ENCODE measurements at regions not wholly inside any gene's neighbourhood (a gene's known extent, or its start where the extent isn't known, plus 50 kb on each side); places are given as distances from the start of the nearest gene placed in this dataset.

- no peak for TF ChIP-seq PAX5 (IDR thresholded peaks at IDR 0.05; ENCODE audit: insufficient read depth, low read length, severe bottlenecking)
- no peak for TF ChIP-seq POU2F2 (IDR thresholded peaks at IDR 0.05; ENCODE audit: low read depth, low read length)
- no peak for TF ChIP-seq TAF1 (IDR thresholded peaks at IDR 0.05; ENCODE audit: low read depth, low read length)
- TF ChIP-seq SPI1 (IDR thresholded peaks at IDR 0.05; ENCODE audit: low read depth, low read length): no peak
- TF ChIP-seq POLR2A (IDR thresholded peaks at IDR 0.05; ENCODE audit: low read depth, low read length): no peak
- TF ChIP-seq POLR2AphosphoS5 (IDR thresholded peaks at IDR 0.05; ENCODE audit: low read depth, low read length): no peak
- no peak for FAIRE-seq
- DNase-seq (ENCODE audit: insufficient read length, low spot score): no peak
Measured at GRCh38 chr14:101460986-101461750, 100.1 kb upstream of the DIO3 start.

DNA sequence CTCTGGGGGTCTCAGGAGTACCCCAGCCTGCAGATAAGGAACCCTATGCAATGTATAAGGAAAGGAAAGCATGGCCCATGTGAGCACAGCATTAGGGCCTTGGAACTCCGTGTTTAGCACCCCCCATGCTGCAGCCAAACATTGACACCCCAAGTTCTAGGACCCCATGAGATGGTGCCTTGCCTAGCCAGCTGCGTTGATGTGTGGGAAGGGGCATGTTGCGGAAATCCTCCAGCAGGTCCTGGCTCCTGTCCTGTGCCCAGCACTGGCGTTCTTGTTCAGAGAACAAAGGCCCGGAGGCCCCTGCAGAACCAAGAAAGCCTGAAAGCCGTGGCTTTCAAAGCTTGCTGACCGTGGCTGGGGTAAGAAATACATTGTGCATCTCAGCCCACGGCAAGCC is 99.4 kb upstream of the DIO3 start:
- no peak for TF ChIP-seq POU2F2 (IDR thresholded peaks at IDR 0.05; ENCODE audit: low read depth, low read length)
- TF ChIP-seq POLR2AphosphoS5 (IDR thresholded peaks at IDR 0.05; ENCODE audit: low read depth, low read length): no peak
- no peak for TF ChIP-seq POLR2A (IDR thresholded peaks at IDR 0.05; ENCODE audit: low read depth, low read length)
- TF ChIP-seq PAX5 (IDR thresholded peaks at IDR 0.05; ENCODE audit: insufficient read depth, low read length, severe bottlenecking): no peak
- TF ChIP-seq TAF1 (IDR thresholded peaks at IDR 0.05; ENCODE audit: low read depth, low read length): no peak
- TF ChIP-seq SPI1 (IDR thresholded peaks at IDR 0.05; ENCODE audit: low read depth, low read length): no peak
- FAIRE-seq: no peak
- no peak for DNase-seq (ENCODE audit: insufficient read length, low spot score)

DNA sequence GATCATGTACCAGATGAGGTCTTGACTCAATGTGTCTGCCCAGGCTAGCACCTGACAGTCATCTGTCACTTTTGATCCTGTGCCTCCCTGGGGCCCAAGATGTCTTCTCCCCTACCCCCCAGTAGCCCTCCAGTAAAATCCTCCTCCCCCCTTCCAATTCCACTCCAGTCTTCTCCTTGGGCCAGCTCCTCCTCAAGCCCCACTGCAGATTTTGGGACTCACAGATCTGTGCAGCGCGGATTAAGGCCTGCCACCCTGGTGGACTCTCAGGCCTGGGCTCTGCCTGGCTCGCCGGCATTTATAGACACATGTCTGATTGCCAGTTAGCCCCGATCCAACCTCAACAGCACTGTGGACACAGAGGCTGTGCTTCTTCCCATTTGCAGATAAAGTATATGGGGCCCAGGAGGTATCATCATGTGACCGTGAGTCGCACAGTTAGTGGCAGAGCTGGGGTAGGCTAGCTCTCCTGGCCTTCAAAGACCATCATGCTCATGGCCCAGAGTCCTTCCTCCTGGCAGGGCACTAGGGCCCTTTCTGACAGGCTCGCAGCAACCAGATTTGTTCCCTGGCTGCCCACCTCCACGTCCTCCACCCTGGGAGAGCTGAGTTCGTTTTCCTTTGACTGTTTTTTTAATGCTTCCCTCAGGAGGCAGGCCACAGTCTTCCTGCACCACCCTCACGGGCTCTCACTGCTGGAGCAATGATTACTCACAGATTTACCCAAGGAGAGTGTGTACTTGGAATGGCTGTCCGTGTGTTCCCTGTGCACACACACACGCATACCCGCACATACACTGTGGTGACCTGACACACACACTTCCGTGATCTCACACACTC is 98.3 kb upstream of the DIO3 start:
- FAIRE-seq: no peak
- DNase-seq (ENCODE audit: insufficient read length, low spot score): no peak
- no peak for TF ChIP-seq SPI1 (IDR thresholded peaks at IDR 0.05; ENCODE audit: low read depth, low read length)
- TF ChIP-seq POU2F2 (IDR thresholded peaks at IDR 0.05; ENCODE audit: low read depth, low read length): no peak
- no peak for TF ChIP-seq POLR2AphosphoS5 (IDR thresholded peaks at IDR 0.05; ENCODE audit: low read depth, low read length)
- TF ChIP-seq TAF1 (IDR thresholded peaks at IDR 0.05; ENCODE audit: low read depth, low read length): no peak
- no peak for TF ChIP-seq PAX5 (IDR thresholded peaks at IDR 0.05; ENCODE audit: insufficient read depth, low read length, severe bottlenecking)
- no peak for TF ChIP-seq POLR2A (IDR thresholded peaks at IDR 0.05; ENCODE audit: low read depth, low read length)

DNA sequence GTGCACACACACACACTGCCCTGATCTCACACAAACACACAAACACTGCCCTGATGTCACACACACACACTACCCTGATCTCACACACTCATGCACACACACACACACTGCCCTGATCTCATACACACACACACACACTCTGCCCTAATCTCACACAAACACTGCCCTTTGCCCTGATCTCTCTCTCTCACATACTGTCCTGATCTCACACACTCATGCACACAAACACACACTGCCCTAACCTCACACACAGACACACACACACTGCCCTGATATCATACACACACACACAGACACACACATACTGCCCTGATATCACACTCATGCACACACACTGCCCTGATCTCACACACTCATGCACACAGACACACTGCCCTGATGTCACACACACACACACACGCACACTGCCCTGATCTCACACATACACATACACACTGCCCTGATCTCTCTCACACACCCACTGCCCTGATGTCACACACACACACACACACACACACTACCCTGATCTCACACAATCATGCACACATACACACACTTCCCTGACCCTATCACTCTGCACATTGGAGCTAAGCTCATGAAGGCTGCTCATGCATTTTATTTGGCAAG is 97.6 kb upstream of the DIO3 start:
- no peak for DNase-seq (ENCODE audit: insufficient read length, low spot score)
- FAIRE-seq: no peak
- TF ChIP-seq POLR2AphosphoS5 (IDR thresholded peaks at IDR 0.05; ENCODE audit: low read depth, low read length): no peak
- no peak for TF ChIP-seq TAF1 (IDR thresholded peaks at IDR 0.05; ENCODE audit: low read depth, low read length)

GRCh38 chr14:101464310-101464983 is 96.8 kb upstream of the DIO3 start:
- FAIRE-seq (no peak), DNase-seq (ENCODE audit: insufficient read length, low spot score) (no peak)
- TF ChIP-seq POLR2AphosphoS5 (IDR thresholded peaks at IDR 0.05; ENCODE audit: low read depth, low read length) (no peak), TAF1 (IDR thresholded peaks at IDR 0.05; ENCODE audit: low read depth, low read length) (no peak), PAX5 (IDR thresholded peaks at IDR 0.05; ENCODE audit: insufficient read depth, low read length, severe bottlenecking) (no peak), SPI1 (IDR thresholded peaks at IDR 0.05; ENCODE audit: low read depth, low read length) (no peak), POU2F2 (IDR thresholded peaks at IDR 0.05; ENCODE audit: low read depth, low read length) (no peak), POLR2A (IDR thresholded peaks at IDR 0.05; ENCODE audit: low read depth, low read length) (no peak)

- DNase-seq (ENCODE audit: insufficient read length, low spot score) (no peak), FAIRE-seq (no peak)
- TF ChIP-seq POLR2AphosphoS5 (IDR thresholded peaks at IDR 0.05; ENCODE audit: low read depth, low read length) (no peak), SPI1 (IDR thresholded peaks at IDR 0.05; ENCODE audit: low read depth, low read length) (no peak), TAF1 (IDR thresholded peaks at IDR 0.05; ENCODE audit: low read depth, low read length) (no peak), POU2F2 (IDR thresholded peaks at IDR 0.05; ENCODE audit: low read depth, low read length) (no peak), POLR2A (IDR thresholded peaks at IDR 0.05; ENCODE audit: low read depth, low read length) (no peak), PAX5 (IDR thresholded peaks at IDR 0.05; ENCODE audit: insufficient read depth, low read length, severe bottlenecking) (no peak)
Measured at GRCh38 chr14:101464984-101465794, 96.1 kb upstream of the DIO3 start.

- no peak for TF ChIP-seq TAF1 (IDR thresholded peaks at IDR 0.05; ENCODE audit: low read depth, low read length)
- no peak for TF ChIP-seq SPI1 (IDR thresholded peaks at IDR 0.05; ENCODE audit: low read depth, low read length)
- no peak for TF ChIP-seq POLR2AphosphoS5 (IDR thresholded peaks at IDR 0.05; ENCODE audit: low read depth, low read length)
- TF ChIP-seq POU2F2 (IDR thresholded peaks at IDR 0.05; ENCODE audit: low read depth, low read length): no peak
- TF ChIP-seq POLR2A (IDR thresholded peaks at IDR 0.05; ENCODE audit: low read depth, low read length): no peak
- TF ChIP-seq PAX5 (IDR thresholded peaks at IDR 0.05; ENCODE audit: insufficient read depth, low read length, severe bottlenecking): no peak
- FAIRE-seq: no peak
Measured at GRCh38 chr14:101465795-101466448, 95.4 kb upstream of the DIO3 start.

More at GRCh38 chr14:101465795-101466448, 95.4 kb upstream of the DIO3 start:
- no peak for DNase-seq (ENCODE audit: insufficient read length, low spot score)
